T-helper 1 cell (primary cell): ENCODE measurements at regions not wholly inside any gene's neighbourhood (a gene's known extent, or its start where the extent isn't known, plus 50 kb on each side); places are given as distances from the start of the nearest gene placed in this dataset.

Source experiments
- DNase-seq, 5 donors: peaks; one replicate each; pipeline ENCODE4 v3.0.0-alpha.2; 2012 to 2020

GRCh38 chr6:25038999-25039398 is 103.2 kb upstream of the RIPOR2 start:
- DNase-seq = no peak

- peak in 1 of 5 donors; percentile 35 for DNase-seq
Observed at GRCh38 chr6:25041485-25042035, 105.8 kb upstream of the RIPOR2 start.

- peak; percentile 34 to 63 (median 54) for DNase-seq
Observed at GRCh38 chr6:25042036-25042521, 106.3 kb upstream of the RIPOR2 start.

DNA sequence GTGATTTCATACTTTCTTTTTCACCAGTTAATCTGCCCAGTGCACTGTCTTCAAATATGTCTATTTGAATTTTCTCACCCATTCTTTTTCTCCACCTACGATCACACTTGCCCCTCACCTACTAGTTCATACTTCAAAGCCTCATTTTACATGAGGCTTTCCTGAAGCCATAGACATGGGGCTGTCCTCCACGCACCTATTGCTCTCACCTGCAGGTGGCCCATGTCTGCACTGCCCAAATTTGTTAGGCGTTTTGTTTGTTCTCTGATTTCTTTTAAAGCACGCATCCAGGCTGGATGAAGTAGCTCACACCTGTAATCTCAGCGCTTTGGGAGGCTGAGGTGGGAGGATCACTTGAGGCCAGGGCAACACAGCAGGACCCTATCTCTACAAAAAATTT is 106.8 kb upstream of the RIPOR2 start:
- DNase-seq = peak in 3 of 5 donors; percentile 20 to 59 (median 29)

DNA sequence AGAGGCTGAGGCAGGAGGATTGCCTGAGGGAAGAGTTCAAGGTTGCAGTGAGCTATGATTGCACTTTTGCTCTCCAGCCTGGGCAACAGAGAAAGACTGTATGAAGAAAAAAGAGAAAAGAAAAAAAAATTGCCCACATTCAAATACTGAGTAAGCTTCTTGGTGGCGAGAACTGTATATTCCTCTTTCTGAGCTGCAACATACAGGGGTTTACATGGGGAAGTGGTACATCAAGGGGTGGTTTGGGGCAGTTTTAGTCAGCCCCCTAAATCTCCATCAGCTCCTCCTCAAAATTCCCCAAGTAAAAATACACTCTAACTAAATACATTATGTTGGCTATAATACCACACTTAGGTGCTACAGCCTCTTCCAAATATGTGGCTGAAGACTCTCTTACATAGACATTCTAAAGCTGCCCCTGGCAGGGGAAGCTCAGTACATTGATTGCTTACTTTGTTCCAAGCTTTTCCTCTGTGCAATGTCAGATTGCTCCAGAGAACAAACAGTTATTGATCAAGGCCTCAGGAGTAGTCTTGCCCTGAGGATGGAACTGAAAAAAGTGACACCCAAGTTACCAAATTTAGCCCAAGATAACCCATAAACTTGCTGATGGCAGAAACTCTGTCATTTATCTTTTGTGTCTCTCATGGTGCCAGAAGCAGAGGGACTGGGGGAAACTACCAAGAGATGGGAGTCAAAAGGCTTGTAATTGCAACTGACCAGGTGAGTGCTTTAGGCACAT is 107.4 kb upstream of the RIPOR2 start:
- DNase-seq = no peak

DNA sequence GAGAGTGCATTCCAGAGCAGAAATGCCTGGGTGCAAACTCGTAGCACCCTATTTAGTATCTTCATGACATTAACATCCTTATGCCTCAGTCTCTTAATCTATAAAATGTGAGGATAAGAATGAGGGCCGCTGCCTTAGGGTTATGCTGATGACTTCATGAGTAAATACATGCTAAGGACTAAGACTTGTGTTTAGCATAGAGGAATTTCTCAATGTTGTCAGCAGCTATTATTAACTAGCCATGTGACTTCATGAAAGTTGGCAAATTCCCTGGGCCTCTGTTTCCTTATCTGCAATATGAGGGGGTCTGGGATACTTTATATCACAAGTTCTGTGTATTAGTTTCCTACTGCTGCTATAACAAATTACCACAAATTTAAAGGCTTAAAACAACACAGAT is 108.1 kb upstream of the RIPOR2 start:
- DNase-seq = no peak

DNA sequence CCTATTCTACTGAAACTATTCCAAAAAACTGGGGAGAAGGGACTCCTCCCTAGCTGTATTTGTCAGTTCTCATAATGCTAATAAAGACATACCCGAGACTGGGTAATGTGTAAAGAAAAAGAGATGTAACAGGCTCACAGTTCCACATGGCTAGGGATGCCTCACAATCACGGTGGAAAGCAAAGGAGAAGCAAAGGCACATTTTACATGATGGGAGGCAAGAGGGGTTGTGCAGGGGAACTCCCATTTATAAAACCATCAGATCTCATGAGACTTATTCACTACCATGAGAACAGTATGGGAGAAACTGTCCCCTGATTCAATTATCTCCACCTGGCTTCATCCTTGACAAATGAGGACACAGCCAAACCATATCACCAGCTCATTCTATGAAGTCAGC is 111.2 kb upstream of the RIPOR2 start:
- no peak for DNase-seq

- DNase-seq = peak in 3 of 5 donors; percentile 34 to 86 (median 41)
Observed at GRCh38 chr6:25050356-25050755, 114.6 kb upstream of the RIPOR2 start.

GRCh38 chr6:25051083-25051482 is 115.3 kb upstream of the RIPOR2 start:
- no peak for DNase-seq

DNA sequence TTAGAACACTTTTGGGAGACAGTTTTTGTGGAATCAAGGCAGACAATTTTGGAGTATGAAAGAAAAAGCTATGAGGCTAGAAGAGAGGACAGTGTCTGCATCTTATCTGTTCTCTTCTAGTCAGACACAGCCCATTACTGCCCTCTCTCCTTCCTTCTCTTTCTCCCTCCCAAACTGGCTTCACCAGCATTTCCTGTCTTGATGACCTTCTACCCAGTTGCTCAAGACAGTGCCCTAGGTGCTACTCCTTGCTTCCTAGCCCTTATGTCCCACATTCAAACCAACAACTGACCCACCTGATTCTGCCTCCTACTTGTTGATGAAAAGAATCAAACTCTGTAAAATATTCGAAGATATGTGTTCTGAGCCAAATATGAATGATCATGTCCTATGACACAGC is 116.4 kb upstream of the RIPOR2 start:
- no peak for DNase-seq

DNA sequence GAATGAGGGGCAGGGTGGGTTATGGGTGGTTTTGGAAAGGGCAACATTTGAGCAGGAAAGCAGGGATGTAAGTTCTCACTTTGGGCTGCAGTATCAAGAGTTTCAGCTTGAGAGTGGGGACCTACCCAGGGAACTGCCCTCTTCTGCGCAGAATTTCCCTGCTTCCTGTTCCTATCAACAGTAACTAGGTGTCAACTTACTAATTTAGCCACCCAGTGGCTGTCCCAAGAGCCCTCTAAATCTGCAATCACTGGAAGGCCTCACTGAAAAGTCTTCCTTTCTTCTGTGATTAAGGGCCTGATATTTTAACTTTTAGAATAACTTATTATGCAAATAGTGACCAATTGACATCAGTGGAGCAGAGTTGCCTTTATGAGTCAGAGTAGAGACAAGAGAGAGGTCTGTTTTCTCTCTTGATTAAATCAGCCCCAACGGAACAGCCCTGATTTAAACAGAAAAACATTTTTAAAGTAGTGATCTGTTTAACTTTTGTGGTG is 118.2 kb upstream of the RIPOR2 start:
- DNase-seq = peak in 1 of 5 donors; percentile 61

GRCh38 chr6:25054469-25054868 is 118.7 kb upstream of the RIPOR2 start:
- no peak for DNase-seq

GRCh38 chr6:25056130-25056529 is 120.4 kb upstream of the RIPOR2 start:
- DNase-seq = peak; percentile 22 to 94 (median 58)

GRCh38 chr6:25057111-25057905 is 121.5 kb upstream of the RIPOR2 start:
- no peak for DNase-seq

DNA sequence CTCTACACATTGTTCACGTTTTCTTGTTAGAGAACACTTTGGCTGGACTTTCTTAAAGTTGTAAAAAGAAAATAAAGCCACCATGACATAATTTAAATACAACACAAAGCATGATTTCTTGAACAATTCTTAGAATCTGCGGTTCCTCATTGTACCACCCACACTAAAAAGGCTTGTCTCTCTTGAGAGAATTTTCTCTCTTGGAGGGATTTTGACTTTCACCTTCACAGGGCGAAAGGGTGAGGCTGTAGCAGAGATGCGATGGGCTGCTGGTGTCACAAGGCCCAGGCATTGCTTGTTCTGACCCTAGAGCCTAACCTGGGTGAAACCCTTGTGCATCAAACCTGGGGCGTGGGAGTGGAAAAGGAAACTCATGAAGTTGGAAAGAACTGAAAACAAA is 122.7 kb upstream of the RIPOR2 start:
- no peak for DNase-seq

- no peak for DNase-seq
Observed at GRCh38 chr6:25058941-25059340, 123.2 kb upstream of the RIPOR2 start.

GRCh38 chr6:25060522-25060921 is 124.8 kb upstream of the RIPOR2 start:
- DNase-seq = no peak

GRCh38 chr6:25061289-25061936 is 125.7 kb upstream of the RIPOR2 start:
- DNase-seq = no peak

- no peak for DNase-seq
Observed at GRCh38 chr6:25062070-25062811, 126.5 kb upstream of the RIPOR2 start.

DNA sequence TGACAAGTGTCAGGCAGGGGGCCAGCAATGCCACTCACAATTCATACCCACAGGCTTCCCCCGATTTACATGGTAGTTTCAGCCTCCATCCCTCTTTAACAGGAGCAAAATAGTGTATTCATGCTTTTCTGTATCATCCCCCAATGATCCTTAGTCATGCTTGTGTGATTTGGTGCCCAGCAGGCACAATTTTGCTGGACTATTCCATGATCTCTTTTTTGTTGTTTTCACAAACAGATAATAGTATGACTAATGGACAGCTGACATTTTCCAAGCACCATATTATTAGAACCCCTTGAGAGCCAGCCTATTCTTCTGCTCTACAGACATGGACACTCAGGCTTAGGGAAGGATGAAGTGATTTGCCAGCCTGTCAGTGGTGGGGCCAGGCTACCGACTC is 128.2 kb upstream of the RIPOR2 start:
- no peak for DNase-seq

DNA sequence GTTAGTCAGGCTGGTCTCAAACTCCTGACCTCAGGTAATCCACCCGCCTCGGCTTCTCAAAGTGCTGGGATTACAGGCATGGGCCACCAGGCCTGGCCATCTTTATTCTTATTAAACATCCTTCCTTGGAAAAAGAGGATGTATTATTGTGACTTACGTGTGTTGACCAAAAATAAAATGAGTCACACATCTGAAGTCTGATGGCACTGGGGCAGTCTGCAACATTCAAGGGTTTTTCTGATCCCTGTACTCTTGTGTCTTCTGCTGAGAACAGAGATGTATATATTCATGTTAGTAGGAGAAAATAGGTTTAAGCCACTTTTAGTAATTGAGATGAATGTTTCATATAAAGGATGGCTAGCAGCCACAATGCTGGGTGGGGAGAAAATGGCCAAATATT is 129.9 kb upstream of the RIPOR2 start:
- no peak for DNase-seq

- DNase-seq = no peak
Observed at GRCh38 chr6:25066593-25066992, 130.8 kb upstream of the RIPOR2 start.
